ENCODE measurements at regions not wholly inside any gene's neighbourhood (a gene's known extent, or its start where the extent isn't known, plus 50 kb on each side); places are given as distances from the start of the nearest gene placed in this dataset.

DNA sequence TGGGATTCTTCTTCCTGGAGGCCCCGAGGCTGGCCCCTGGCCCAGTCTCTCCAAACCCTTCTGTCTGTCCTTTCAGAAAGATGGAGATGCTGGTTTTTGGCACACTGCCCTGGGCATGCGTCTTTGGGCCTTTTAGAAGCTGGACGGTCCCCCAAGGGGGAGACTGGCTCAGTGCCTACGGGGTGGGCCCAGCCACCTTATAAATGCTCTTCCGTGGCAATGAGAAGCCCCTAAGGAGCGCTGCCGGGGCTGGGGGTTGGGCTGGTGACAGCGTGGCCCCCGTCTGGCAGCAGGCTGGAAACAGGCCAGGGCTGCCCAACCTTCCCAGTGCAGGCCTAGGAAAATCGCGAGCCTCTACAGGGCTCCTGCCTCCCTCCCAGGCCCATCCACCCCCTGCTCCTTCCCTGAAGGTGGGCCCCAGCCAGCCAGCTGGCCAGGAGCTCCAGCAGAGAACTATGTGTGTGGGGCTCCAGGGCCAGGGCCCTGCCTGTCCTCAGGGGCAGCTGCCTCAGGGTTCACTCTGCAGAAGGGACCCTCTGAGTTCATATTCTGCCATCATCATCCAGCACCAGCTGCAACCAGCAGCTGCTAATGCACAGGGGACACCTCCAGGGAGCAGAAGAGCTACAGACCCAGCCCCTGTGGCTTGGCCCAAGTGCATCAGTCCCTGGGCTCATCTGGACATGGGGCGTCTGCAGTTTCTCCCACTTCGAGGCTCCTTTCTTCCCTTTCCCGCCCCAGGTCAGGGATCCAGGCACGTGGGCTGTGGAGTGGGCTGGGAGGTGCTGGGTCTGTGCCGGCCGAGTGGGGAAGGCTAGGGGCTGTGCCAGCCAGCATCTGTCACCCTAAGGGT is 107.6 kb upstream of the OTOS start:
- TF ChIP-seq EZH2 (IDR thresholded peaks at IDR 0.05; ENCODE audit: insufficient read depth, low read length) (no peak), CTCF (IDR thresholded peaks at IDR 0.05; ENCODE audit: insufficient read depth, low read depth, low read length) (no peak)
- Mint-ChIP-seq H3K4me1 (ENCODE audit: low read depth, unreplicated experiment) (peaks cover 13% of the 10 kb centered on the region), H3K36me3 (ENCODE audit: low read depth, unreplicated experiment) (peaks cover 2% of the 10 kb centered on the region), H3K4me3 (ENCODE audit: unreplicated experiment) (no peak overlapping the region), H3K27me3 (ENCODE audit: low read depth, unreplicated experiment) (peaks cover 11% of the 10 kb centered on the region), H3K9me3 (ENCODE audit: unreplicated experiment) (peaks cover 3% of the 10 kb centered on the region), H3K27ac (ENCODE audit: unreplicated experiment) (no peak overlapping the region)
- Histone ChIP-seq H3K27me3 (ENCODE audit: insufficient read depth, low read length) (no peaks in the 10 kb centered on the region), H4K20me1 (ENCODE audit: insufficient read depth, low read length) (no peaks in the 10 kb centered on the region), H3K4me2 (ENCODE audit: low read length) (no peak overlapping the region), H3K36me3 (ENCODE audit: insufficient read depth, low read length) (no peaks in the 10 kb centered on the region), H3K9me3 (ENCODE audit: insufficient read depth, low read depth, low read length) (no peaks in the 10 kb centered on the region), H3K27ac (ENCODE audit: low read depth, low read length) (no peak overlapping the region), H3K4me1 (ENCODE audit: insufficient read depth, low read length) (peaks cover 20% of the 10 kb centered on the region), H3K79me2 (ENCODE audit: insufficient read depth, low read length) (no peaks in the 10 kb centered on the region), H2AFZ (ENCODE audit: low read depth, low read length) (no peak overlapping the region), H3K4me3 (ENCODE audit: insufficient read depth, low read depth, low read length) (no peak overlapping the region), H3K9ac (ENCODE audit: low read length) (no peak overlapping the region)
- FAIRE-seq (no peak), DNase-seq (ENCODE audit: low read depth) (no peak)

DNA sequence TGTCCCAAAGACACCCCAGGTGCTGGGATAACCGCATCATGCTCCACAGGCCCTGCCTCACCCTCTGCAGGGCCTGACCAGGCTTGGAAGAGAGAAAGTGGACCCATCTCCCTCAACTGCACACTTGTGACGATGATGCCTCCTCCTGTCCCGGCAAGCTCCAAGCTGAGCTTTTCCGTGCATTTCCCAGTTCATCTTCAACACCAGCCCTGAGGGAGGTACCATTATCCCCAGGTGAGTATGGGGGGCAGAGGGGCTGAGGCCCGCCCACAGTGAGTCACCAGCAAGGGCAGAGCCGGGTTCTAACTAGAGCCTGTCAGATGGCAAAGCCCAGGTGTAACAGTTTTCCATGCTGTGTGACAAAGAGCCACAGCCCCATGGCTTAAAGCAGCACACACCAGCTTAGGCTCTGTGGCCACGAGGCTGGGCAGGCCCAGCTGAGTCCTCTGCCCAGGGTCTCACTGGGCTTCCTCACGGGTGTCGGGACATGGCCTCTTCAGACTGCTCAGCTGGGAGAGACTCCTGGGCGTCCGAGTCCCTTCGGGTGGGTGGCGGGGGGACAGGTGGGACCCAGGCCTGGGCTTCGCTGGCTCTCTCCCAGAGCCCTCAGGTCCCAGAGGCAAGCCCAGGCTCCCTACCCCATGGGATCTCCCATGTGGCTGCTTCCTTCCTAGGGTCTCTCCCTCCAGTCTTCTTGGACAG is 108.4 kb upstream of the OTOS start:
- H3K36me3 Mint-ChIP-seq (ENCODE audit: low read depth, unreplicated experiment) = peaks cover 2% of the 10 kb centered on the region
- H3K27ac ChIP-seq (ENCODE audit: low read depth, low read length) = no peak overlapping the region
- no peak overlapping the region for H3K27ac Mint-ChIP-seq (ENCODE audit: unreplicated experiment)

More for the DNA sequence above, 108.4 kb upstream of the OTOS start:
- no peak for TF ChIP-seq CTCF (IDR thresholded peaks at IDR 0.05; ENCODE audit: insufficient read depth, low read depth, low read length)
- no peak for TF ChIP-seq EZH2 (IDR thresholded peaks at IDR 0.05; ENCODE audit: insufficient read depth, low read length)
- peak overlapping the region; percentile 20 for H3K4me3 Mint-ChIP-seq (ENCODE audit: unreplicated experiment)
- no peak overlapping the region for H3K9ac ChIP-seq (ENCODE audit: low read length)
- H2AFZ ChIP-seq (ENCODE audit: low read depth, low read length) = no peak overlapping the region
- peaks cover 13% of the 10 kb centered on the region for H3K4me1 Mint-ChIP-seq (ENCODE audit: low read depth, unreplicated experiment)
- no peaks in the 10 kb centered on the region for H3K36me3 ChIP-seq (ENCODE audit: insufficient read depth, low read length)
- H4K20me1 ChIP-seq (ENCODE audit: insufficient read depth, low read length) = no peaks in the 10 kb centered on the region
- no peaks in the 10 kb centered on the region for H3K79me2 ChIP-seq (ENCODE audit: insufficient read depth, low read length)
- H3K27me3 ChIP-seq (ENCODE audit: insufficient read depth, low read length) = no peaks in the 10 kb centered on the region
- H3K4me2 ChIP-seq (ENCODE audit: low read length) = no peak overlapping the region
- H3K9me3 ChIP-seq (ENCODE audit: insufficient read depth, low read depth, low read length) = no peaks in the 10 kb centered on the region
- DNase-seq (ENCODE audit: low read depth) (no peak), FAIRE-seq (no peak)
- peaks cover 5% of the 10 kb centered on the region for H3K9me3 Mint-ChIP-seq (ENCODE audit: unreplicated experiment)
- H3K27me3 Mint-ChIP-seq (ENCODE audit: low read depth, unreplicated experiment) = peaks cover 19% of the 10 kb centered on the region
- H3K4me1 ChIP-seq (ENCODE audit: insufficient read depth, low read length) = peaks cover 20% of the 10 kb centered on the region
- H3K4me3 ChIP-seq (ENCODE audit: insufficient read depth, low read depth, low read length) = no peak overlapping the region

Data from astrocyte (in vitro differentiated cells and primary cell).